NCI-H146 treated with DMSO at 0.1 percent for 48 hours (cell line): ENCODE measurements at regions not wholly inside any gene's neighbourhood (a gene's known extent, or its start where the extent isn't known, plus 50 kb on each side); places are given as distances from the start of the nearest gene placed in this dataset.
"Not testable (repeated sequence)": the region's sequence is repeated elsewhere in the genome, so short reads cannot be mapped to it uniquely, and the experiment has no call there.

Experiments
- DNase-seq: peaks from one replicate; lab custom pipeline; 2025; ENCODE audit not compliant: unreplicated experiment; lab: John Stamatoyannopoulos, UW

GRCh38 chr21:27371975-27372331 lies 405.1 kb upstream of the ADAMTS5 start:
- no peak for DNase-seq

- no peak for DNase-seq
Observed at GRCh38 chr21:27371115-27371974, 404.5 kb upstream of the ADAMTS5 start.

GRCh38 chr21:27369978-27370571 lies 403.2 kb upstream of the ADAMTS5 start:
- no peak for DNase-seq

DNA sequence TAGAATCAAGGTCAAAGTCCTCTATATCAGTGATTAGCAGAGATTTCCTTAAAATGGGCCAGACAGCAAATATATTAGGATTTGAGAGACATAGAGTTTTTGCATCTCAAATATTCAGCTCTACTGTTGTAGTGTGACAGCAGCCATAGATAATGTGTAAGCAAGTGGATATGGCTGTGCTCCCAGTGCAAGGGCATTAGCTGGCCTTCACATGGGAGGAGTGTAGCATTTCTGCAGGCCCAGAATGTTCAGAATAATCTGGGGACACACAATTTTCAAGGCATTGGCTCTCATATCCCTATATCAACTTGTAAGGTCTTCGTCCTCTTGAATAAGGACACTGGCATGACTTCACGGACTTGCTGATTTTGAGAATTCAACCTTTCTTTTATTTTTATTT lies 402.3 kb upstream of the ADAMTS5 start:
- no peak for DNase-seq

DNA sequence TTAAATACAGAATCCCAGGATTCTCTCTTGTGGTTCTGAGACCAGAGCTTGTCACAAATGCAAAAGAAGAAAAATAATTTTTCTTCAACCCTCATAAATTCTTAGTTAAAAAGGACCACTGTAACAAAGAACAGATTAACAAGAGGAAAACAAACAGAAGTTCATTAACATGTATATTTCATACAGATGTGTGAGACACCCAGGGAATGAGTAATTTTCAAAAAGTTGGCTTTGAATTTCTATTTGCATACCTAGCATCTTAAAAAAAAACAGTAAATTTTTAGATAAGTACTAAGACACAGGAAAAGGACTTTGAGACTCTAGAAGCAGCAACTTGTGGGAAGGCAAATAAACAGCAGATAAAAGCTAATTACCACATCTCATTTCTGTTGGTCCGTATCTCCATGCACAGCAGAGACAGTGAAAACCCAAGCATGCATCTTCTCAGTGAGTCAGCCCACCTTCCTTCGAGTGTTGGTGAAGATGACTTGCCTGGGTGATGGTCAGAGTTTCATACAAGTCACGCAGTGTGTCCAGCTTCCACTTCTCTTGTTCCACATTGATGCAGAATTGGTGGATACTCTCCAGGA lies 399.9 kb upstream of the ADAMTS5 start:
- DNase-seq, result no peak

GRCh38 chr21:27366036-27366435 lies 399.1 kb upstream of the ADAMTS5 start:
- DNase-seq, result no peak

DNA sequence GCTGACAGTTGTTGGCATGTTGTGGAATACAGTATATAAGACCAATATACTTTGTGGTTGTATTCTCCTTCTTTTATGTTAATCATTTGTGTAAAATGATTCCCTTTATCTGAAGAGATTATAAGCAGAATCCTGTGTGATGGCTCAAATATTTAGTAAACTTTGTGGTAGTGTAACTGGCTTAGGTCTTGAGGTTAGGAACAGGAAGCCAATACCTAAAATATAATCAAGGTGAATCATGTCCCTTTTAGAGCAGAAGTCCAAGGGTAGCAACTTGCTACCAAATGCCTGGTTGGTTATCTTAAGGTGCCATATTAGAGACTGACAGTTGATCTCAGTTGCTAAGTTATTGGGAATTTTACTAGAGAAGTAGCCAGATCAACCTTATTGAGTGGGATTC lies 398.5 kb upstream of the ADAMTS5 start:
- no peak for DNase-seq

- no peak for DNase-seq
Observed at GRCh38 chr21:27363719-27364477, 397.0 kb upstream of the ADAMTS5 start.

DNA sequence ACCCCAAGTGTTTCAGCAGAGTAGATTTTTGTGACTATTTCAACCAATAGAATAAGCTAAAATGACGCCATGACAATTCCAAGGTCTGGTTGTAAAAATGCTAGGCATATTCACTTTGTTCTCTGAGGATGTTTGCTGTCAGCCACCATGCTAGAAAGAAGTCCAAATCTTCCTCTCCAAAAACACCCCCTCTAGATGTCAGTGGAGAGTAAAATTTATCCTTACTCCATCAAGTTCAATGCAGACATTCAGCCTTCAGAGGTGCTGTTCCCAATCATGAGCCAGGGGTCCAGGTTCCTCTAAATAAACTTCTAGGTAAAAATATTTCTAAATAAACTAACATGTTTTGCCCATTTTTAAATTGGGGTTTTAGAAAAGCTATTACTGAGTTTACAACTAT lies 395.4 kb upstream of the ADAMTS5 start:
- DNase-seq, result no peak

- no peak for DNase-seq
Observed at GRCh38 chr21:27359141-27359540, 392.3 kb upstream of the ADAMTS5 start.

DNA sequence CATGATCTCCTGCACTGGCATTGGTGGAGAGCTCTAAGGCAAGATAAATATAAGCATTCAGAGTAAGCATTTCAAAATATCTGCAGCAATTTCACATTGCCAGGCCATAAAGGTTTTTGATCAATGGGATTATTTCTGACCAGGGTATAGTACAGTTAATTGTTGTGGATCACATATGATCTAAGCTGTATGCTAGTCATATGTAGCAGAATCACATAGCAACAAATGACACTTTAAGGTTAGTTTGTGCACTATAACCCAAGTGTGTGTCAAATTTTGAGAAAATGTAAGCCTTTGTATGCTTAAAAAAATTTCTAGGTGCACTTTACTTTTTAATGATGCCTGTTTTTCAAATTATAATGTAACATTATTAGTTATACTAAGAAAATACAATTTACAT lies 386.0 kb upstream of the ADAMTS5 start:
- no peak for DNase-seq

DNA sequence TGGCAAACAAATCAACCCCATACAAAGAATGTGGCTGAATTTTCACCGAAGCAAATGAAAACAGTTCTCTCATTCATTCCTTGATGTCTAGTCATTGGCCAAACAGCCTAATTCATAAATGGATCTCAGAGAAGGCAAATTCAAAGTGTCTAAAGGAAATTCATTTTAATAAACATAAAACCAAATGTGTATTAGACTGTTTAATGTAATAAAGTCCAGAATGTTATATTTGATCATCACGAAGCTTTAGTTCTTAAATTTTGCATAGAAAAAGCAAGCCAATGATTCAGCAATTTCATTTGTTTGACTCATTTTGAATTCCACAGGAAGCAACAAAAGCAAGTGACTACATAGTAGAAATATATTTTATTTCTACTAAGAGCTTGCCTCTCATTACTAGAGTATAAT lies 379.2 kb upstream of the ADAMTS5 start:
- DNase-seq, result no peak

- DNase-seq, result no peak
Observed at GRCh38 chr21:27339902-27340301, 373.0 kb upstream of the ADAMTS5 start.

DNA sequence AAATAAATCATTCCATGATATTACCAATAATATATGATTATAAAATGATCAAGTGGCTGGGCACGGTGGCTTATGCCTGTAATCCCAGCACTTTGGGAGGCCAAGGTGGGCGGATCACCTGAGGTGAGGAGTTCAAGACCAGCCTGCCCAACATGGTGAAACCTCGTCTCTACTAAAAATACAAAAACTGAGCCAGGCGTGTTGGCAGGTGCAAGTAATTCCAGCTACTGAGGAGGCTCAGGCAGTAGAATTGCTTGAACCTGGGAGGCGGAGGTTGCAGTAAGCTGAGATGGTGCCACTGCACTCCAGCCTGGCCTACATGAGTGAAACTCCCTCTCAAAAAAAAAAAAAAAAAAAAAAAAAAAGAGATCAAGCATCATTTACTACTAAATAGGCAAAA lies 371.1 kb upstream of the ADAMTS5 start:
- DNase-seq, result not testable (repeated sequence)

DNA sequence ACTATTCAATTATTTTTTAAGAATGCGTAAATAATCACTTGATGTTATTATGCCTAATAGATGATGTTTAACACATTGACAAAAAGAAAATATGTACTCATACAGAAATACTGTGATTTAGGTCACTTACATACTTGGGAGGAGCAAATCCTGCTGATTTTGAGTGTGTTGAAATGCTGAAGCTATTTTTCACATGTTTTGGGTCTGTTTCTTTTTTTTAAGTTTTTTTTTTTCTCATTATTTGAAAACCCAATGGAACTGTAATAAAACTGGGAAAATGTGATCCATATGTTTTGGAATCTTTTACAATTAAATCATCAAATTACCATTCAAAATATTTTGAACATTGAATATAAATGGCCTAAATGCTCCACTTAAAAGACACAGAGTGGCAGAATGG lies 366.2 kb upstream of the ADAMTS5 start:
- no peak for DNase-seq

DNA sequence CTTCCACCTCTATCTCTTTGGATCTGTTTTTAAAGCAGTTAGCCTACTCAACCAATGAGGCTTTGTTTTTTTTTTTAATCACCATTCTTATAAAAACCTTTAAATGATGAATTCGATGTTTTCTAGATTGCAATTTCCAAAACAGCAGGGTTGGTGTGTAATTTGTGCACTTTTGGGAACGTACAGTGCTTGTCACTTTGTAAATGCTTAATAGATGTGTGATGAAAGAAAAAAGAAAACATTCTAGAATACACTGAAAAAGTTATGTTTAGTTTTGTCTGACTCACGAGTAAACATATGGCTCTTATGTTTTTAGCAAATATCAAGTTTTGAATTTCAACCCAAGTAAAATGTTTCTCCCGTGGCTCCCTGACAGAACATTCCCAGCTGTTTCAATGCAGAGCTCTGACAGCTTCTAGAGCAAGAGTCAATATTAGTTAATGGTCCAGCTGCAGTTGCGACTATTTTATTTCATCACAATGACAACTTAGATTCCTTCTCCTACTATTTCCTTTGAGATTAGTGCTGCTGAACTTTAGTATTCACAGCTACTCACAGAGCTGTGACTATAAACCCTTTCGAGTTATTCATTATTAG lies 362.5 kb upstream of the ADAMTS5 start:
- no peak for DNase-seq

DNA sequence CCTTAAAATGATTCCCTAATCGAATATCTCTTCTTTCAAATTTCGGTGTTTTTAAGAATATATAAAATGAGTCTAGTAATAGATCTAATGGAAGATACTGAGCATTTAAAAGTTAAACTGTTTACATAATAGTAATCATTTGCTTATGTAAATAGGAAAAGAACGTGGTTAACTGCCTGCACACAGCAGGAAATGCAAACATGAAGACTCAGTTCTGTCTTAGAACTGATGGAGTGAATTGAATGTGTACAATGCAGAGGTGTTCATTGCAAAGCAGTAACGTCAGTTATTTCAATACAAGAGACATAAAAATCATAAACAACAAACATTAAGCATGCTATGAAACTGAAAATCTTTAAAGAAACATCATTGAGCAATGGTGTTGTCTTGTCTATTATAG lies 359.4 kb upstream of the ADAMTS5 start:
- no peak for DNase-seq

GRCh38 chr21:27323331-27323730 lies 356.4 kb upstream of the ADAMTS5 start:
- DNase-seq, result no peak

GRCh38 chr21:27321791-27322190 lies 354.9 kb upstream of the ADAMTS5 start:
- no peak for DNase-seq

- no peak for DNase-seq
Observed at GRCh38 chr21:27320868-27321267, 354.0 kb upstream of the ADAMTS5 start.

DNA sequence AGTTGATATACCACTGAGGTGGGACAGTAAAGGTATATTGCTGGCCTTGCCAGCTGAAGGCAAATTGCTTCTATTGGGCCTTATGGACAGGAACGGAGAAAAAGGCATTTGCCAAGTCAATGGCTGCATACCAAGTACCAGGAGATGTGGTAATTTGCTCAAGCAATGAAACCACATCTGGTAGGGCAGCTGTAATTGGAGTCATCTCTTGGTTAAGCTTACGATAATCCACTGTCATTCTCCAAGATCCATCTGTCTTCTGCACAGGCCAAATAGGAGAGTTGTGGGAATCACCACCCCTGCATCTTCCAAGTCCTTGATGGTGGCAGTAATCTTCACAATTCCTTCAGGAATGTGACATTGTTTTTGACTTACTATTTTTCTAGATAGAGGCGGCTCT lies 350.7 kb upstream of the ADAMTS5 start:
- not testable (repeated sequence) for DNase-seq
